SK-N-MC (cell line): ENCODE measurements at regions not wholly inside any gene's neighbourhood (a gene's known extent, or its start where the extent isn't known, plus 50 kb on each side); places are given as distances from the start of the nearest gene placed in this dataset.

Experiments used
- EZH2 ChIP-seq: fragments of 200-600 bp; sonication (generic); IDR thresholded peaks from one replicate; pipeline ENCODE4 v1.6.1; 2017; ENCODE audit warnings: antibody characterized with exemption
- POLR2AphosphoS5 ChIP-seq: IDR thresholded peaks from 2 replicates; pipeline ENCODE4 v1.6.1; 2012; ENCODE audit warnings: mild to moderate bottlenecking, low read depth, low read length, borderline replicate concordance

- TF ChIP-seq EZH2 = no peak
- no peak for TF ChIP-seq POLR2AphosphoS5
Measured at GRCh38 chr4:89653012-89653411, 183.9 kb downstream of the SNCA start.
